ENCODE measurements at regions not wholly inside any gene's neighbourhood (a gene's known extent, or its start where the extent isn't known, plus 50 kb on each side); places are given as distances from the start of the nearest gene placed in this dataset.

GRCh38 chr4:81966676-81967075 is 407.1 kb downstream of the HNRNPD start:
- TF ChIP-seq CTCF (IDR thresholded peaks at IDR 0.05) (no peak), POLR2A (IDR thresholded peaks at IDR 0.05) (no peak)
